GM18867 (cell line): ENCODE measurements at regions not wholly inside any gene's neighbourhood (a gene's known extent, or its start where the extent isn't known, plus 50 kb on each side); places are given as distances from the start of the nearest gene placed in this dataset.
"Not testable (repeated sequence)": the region's sequence is repeated elsewhere in the genome, so short reads cannot be mapped to it uniquely, and the experiment has no call there.

Experiments used
- ATAC-seq: cut with Tn5 transposase; IDR thresholded peaks from one replicate; pipeline ENCODE4 v1.9.1; 2021; ENCODE audit warnings: mild to moderate bottlenecking, moderate library complexity; ENCODE audit not compliant: unreplicated experiment

- no peak for ATAC-seq
Measured at GRCh38 chr2:220782609-220783113, 789.4 kb downstream of the EPHA4 start.

GRCh38 chr2:220783671-220784070 lies 788.4 kb downstream of the EPHA4 start:
- no peak for ATAC-seq

GRCh38 chr2:220785178-220785577 lies 786.9 kb downstream of the EPHA4 start:
- no peak for ATAC-seq

- no peak for ATAC-seq
Measured at GRCh38 chr2:220786216-220786615, 785.9 kb downstream of the EPHA4 start.

- no peak for ATAC-seq
Measured at GRCh38 chr2:220787251-220787650, 784.9 kb downstream of the EPHA4 start.

- no peak for ATAC-seq
Measured at GRCh38 chr2:220789961-220790360, 782.1 kb downstream of the EPHA4 start.

GRCh38 chr2:220795705-220796104 lies 776.4 kb downstream of the EPHA4 start:
- ATAC-seq, result no peak

GRCh38 chr2:220811115-220811514 lies 761.0 kb downstream of the EPHA4 start:
- ATAC-seq, result no peak

- no peak for ATAC-seq
Measured at GRCh38 chr2:220811952-220812570, 760.0 kb downstream of the EPHA4 start.

GRCh38 chr2:220814441-220814840 lies 757.7 kb downstream of the EPHA4 start:
- no peak for ATAC-seq

GRCh38 chr2:220815698-220816097 lies 756.4 kb downstream of the EPHA4 start:
- ATAC-seq, result no peak

- no peak for ATAC-seq
Measured at GRCh38 chr2:220821683-220822082, 750.4 kb downstream of the EPHA4 start.

- ATAC-seq, result not testable (repeated sequence)
Measured at GRCh38 chr2:220823590-220823989, 748.5 kb downstream of the EPHA4 start.

- ATAC-seq, result no peak
Measured at GRCh38 chr2:220833446-220833845, 738.7 kb downstream of the EPHA4 start.

GRCh38 chr2:220835583-220835982 lies 736.5 kb downstream of the EPHA4 start:
- no peak for ATAC-seq

- ATAC-seq, result no peak
Measured at GRCh38 chr2:220837226-220837625, 734.9 kb downstream of the EPHA4 start.

GRCh38 chr2:220842901-220843665 lies 729.0 kb downstream of the EPHA4 start:
- no peak for ATAC-seq

- ATAC-seq, result no peak
Measured at GRCh38 chr2:220845766-220846273, 726.3 kb downstream of the EPHA4 start.

- ATAC-seq, result no peak
Measured at GRCh38 chr2:220847006-220847405, 725.1 kb downstream of the EPHA4 start.

- ATAC-seq, result no peak
Measured at GRCh38 chr2:220847589-220847988, 724.5 kb downstream of the EPHA4 start.

GRCh38 chr2:220849433-220849832 lies 722.7 kb downstream of the EPHA4 start:
- no peak for ATAC-seq

- ATAC-seq, result no peak
Measured at GRCh38 chr2:220850116-220850515, 722.0 kb downstream of the EPHA4 start.
